ENCODE measurements at regions not wholly inside any gene's neighbourhood (a gene's known extent, or its start where the extent isn't known, plus 50 kb on each side); places are given as distances from the start of the nearest gene placed in this dataset.

DNA sequence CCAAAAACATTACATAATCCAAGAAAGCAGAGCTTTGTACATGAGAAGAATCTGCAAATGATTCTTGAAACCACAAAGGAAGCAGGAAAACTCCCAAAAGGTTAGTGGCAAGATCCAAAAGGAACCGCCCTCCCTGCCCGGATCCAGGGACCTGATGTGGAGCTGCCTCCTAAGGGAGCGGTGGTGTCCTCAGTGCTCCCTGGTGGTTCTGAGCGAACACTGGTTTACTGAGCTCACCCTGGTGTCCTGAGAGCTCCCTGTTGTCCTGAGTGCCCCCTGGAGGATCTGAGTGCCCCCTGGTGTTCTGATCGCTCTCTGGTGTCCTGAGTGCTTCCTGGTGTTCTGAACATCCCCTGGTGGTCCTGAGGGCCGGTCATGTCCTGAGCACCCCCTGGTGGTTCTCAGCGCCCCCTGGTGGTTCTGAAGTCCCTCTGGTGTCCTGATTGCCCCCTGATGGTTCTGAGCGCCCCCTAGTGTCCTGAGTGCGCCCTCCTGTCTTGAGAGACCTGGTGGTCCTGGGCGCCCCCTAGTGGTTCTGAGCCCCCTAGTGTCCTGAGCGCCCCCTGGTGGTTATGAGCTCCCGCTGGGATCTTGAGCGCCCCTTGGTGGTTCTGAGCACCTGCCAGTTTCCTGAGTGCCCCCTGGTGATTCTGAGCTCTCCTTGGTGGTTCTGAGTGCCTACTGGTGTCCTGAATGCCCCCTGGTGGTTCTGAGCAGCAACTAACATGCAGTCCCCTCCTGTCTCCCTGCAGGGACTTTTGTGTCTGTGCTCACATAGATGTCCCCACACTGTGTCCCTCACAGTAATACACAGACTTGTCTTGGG is 891.1 kb downstream of the TMEM121 start (continued):
- TF ChIP-seq EZH2 (IDR thresholded peaks at IDR 0.05; ENCODE audit: low read depth, low read length, severe bottlenecking): no peak
- no peak for TF ChIP-seq CTBP2 (IDR thresholded peaks at IDR 0.05; ENCODE audit: borderline replicate concordance, insufficient read depth, insufficient read length, low read length)
- no peak for TF ChIP-seq SRF (IDR thresholded peaks at IDR 0.05; ENCODE audit: low read depth, low read length)
- peak; percentile 8 to 21; a peak in 1 of 4 replicates for TF ChIP-seq RAD21 (IDR thresholded peaks at IDR 0.05 in 1 of 2, conservative IDR thresholded peaks at IDR 0.05 in 1 of 2; ENCODE audit: low read depth in 2 of 2, low read length in 2 of 2)
- no peak for TF ChIP-seq CBX5 (IDR thresholded peaks at IDR 0.05; ENCODE audit: low read depth, low read length)
- TF ChIP-seq RXRA (IDR thresholded peaks at IDR 0.05; ENCODE audit: insufficient read depth, low read depth, low read length): no peak
- TF ChIP-seq, protein P1, sequence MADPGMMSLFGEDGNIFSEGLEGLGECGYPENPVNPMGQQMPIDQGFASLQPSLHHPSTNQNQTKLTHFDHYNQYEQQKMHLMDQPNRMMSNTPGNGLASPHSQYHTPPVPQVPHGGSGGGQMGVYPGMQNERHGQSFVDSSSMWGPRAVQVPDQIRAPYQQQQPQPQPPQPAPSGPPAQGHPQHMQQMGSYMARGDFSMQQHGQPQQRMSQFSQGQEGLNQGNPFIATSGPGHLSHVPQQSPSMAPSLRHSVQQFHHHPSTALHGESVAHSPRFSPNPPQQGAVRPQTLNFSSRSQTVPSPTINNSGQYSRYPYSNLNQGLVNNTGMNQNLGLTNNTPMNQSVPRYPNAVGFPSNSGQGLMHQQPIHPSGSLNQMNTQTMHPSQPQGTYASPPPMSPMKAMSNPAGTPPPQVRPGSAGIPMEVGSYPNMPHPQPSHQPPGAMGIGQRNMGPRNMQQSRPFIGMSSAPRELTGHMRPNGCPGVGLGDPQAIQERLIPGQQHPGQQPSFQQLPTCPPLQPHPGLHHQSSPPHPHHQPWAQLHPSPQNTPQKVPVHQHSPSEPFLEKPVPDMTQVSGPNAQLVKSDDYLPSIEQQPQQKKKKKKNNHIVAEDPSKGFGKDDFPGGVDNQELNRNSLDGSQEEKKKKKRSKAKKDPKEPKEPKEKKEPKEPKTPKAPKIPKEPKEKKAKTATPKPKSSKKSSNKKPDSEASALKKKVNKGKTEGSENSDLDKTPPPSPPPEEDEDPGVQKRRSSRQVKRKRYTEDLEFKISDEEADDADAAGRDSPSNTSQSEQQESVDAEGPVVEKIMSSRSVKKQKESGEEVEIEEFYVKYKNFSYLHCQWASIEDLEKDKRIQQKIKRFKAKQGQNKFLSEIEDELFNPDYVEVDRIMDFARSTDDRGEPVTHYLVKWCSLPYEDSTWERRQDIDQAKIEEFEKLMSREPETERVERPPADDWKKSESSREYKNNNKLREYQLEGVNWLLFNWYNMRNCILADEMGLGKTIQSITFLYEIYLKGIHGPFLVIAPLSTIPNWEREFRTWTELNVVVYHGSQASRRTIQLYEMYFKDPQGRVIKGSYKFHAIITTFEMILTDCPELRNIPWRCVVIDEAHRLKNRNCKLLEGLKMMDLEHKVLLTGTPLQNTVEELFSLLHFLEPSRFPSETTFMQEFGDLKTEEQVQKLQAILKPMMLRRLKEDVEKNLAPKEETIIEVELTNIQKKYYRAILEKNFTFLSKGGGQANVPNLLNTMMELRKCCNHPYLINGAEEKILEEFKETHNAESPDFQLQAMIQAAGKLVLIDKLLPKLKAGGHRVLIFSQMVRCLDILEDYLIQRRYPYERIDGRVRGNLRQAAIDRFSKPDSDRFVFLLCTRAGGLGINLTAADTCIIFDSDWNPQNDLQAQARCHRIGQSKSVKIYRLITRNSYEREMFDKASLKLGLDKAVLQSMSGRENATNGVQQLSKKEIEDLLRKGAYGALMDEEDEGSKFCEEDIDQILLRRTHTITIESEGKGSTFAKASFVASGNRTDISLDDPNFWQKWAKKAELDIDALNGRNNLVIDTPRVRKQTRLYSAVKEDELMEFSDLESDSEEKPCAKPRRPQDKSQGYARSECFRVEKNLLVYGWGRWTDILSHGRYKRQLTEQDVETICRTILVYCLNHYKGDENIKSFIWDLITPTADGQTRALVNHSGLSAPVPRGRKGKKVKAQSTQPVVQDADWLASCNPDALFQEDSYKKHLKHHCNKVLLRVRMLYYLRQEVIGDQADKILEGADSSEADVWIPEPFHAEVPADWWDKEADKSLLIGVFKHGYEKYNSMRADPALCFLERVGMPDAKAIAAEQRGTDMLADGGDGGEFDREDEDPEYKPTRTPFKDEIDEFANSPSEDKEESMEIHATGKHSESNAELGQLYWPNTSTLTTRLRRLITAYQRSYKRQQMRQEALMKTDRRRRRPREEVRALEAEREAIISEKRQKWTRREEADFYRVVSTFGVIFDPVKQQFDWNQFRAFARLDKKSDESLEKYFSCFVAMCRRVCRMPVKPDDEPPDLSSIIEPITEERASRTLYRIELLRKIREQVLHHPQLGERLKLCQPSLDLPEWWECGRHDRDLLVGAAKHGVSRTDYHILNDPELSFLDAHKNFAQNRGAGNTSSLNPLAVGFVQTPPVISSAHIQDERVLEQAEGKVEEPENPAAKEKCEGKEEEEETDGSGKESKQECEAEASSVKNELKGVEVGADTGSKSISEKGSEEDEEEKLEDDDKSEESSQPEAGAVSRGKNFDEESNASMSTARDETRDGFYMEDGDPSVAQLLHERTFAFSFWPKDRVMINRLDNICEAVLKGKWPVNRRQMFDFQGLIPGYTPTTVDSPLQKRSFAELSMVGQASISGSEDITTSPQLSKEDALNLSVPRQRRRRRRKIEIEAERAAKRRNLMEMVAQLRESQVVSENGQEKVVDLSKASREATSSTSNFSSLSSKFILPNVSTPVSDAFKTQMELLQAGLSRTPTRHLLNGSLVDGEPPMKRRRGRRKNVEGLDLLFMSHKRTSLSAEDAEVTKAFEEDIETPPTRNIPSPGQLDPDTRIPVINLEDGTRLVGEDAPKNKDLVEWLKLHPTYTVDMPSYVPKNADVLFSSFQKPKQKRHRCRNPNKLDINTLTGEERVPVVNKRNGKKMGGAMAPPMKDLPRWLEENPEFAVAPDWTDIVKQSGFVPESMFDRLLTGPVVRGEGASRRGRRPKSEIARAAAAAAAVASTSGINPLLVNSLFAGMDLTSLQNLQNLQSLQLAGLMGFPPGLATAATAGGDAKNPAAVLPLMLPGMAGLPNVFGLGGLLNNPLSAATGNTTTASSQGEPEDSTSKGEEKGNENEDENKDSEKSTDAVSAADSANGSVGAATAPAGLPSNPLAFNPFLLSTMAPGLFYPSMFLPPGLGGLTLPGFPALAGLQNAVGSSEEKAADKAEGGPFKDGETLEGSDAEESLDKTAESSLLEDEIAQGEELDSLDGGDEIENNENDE (IDR thresholded peaks at IDR 0.05; ENCODE audit: insufficient replicate concordance, low read length): no peak

Data from H1 (cell line).